ENCODE measurements at regions not wholly inside any gene's neighbourhood (a gene's known extent, or its start where the extent isn't known, plus 50 kb on each side); places are given as distances from the start of the nearest gene placed in this dataset.
"Not testable (repeated sequence)": the region's sequence is repeated elsewhere in the genome, so short reads cannot be mapped to it uniquely, and the experiment has no call there.

- no peaks in the 10 kb centered on the region for H3K36me3 ChIP-seq (ENCODE audit: control insufficient read depth, insufficient read depth, low read length)
- H3K27ac ChIP-seq (ENCODE audit: low read depth, low read length, severe bottlenecking): no peak overlapping the region
- peaks cover 29% of the 10 kb centered on the region for H3K4me1 ChIP-seq (ENCODE audit: control insufficient read depth, insufficient read depth, low read length, poor library complexity, severe bottlenecking)
- 18 to 38% methylated on average over 3 to 4 of the region's 4 CpGs for WGBS, 2 experiments (ENCODE audit: insufficient coverage in 2 of 2)
- no peaks in the 10 kb centered on the region for H3K9me3 ChIP-seq (ENCODE audit: control insufficient read depth, low read length)
- H3K4me3 ChIP-seq (ENCODE audit: extremely low read depth, insufficient read depth, low read length, poor library complexity, severe bottlenecking): no peak overlapping the region
Observed at GRCh38 chr5:126122942-126123341, 300.3 kb upstream of the GRAMD2B start.

DNA sequence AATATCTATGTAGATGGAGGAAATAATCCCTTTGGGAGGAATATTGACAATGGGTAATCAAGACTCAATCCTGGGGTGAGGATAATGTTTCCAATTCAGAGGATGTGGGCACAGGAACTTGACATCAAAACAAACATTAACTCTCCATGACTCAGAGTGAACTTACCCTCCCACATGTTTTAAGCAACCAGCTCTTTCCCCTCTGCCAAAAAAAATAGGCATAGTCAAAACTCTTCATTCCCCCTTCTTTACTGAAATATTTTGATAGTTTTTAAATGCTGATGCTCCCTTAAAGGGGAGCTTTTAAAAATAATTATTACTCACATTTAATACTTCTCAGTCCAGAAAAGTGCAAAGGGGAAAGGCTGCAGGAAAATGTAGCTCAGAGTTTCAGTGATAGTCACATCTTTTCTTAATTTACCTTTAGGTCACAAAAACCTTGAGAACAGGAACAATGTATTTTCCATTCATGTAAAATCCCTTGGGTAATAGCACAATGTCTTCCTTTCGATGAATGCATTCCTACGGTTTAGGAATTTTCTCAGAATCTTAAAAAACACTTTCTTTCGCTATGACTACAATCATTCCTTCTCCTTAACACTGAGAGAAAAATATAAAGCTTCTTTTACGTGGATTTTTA lies 298.4 kb upstream of the GRAMD2B start:
- Histone ChIP-seq H3K4me3 (ENCODE audit: extremely low read depth, insufficient read depth, low read length, poor library complexity, severe bottlenecking) (no peak overlapping the region), H3K36me3 (ENCODE audit: control insufficient read depth, insufficient read depth, low read length) (no peaks in the 10 kb centered on the region), H3K27ac (ENCODE audit: low read depth, low read length, severe bottlenecking) (no peak overlapping the region), H3K4me1 (ENCODE audit: control insufficient read depth, insufficient read depth, low read length, poor library complexity, severe bottlenecking) (peaks cover 29% of the 10 kb centered on the region), H3K9me3 (ENCODE audit: control insufficient read depth, low read length) (no peaks in the 10 kb centered on the region)
- WGBS, 2 experiments (ENCODE audit: insufficient coverage in 2 of 2): 60 to 80% methylated on average over 1 of the region's 4 CpGs

- WGBS, 2 experiments (ENCODE audit: insufficient coverage in 2 of 2): no CpG with 5 or more reads among the region's 2 CpGs
- no peak overlapping the region for H3K27ac ChIP-seq (ENCODE audit: low read depth, low read length, severe bottlenecking)
- no peaks in the 10 kb centered on the region for H3K9me3 ChIP-seq (ENCODE audit: control insufficient read depth, low read length)
- H3K4me1 ChIP-seq (ENCODE audit: control insufficient read depth, insufficient read depth, low read length, poor library complexity, severe bottlenecking): peaks cover 29% of the 10 kb centered on the region
- H3K36me3 ChIP-seq (ENCODE audit: control insufficient read depth, insufficient read depth, low read length): no peaks in the 10 kb centered on the region
- no peak overlapping the region for H3K4me3 ChIP-seq (ENCODE audit: extremely low read depth, insufficient read depth, low read length, poor library complexity, severe bottlenecking)
Observed at GRCh38 chr5:126125407-126125806, 297.8 kb upstream of the GRAMD2B start.

DNA sequence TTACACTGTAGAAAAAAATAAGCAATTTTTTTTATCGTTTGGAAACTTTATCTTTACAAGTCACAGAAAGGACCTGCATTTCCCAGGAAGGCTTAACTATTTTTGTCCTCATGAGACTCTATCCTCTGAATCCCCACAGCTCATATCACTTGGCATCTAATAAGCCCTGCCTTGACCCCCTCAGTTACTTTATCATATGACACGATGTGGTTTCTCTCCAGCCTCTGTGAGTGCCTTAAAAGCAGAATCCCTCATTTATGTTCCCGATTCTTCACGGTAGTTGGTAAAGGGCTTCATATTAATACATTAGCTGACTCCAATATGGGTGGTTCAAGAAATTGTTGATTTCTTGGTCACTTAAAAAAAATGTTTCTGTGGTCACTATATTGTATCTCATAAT lies 296.6 kb upstream of the GRAMD2B start:
- no peaks in the 10 kb centered on the region for H3K9me3 ChIP-seq (ENCODE audit: control insufficient read depth, low read length)
- H3K36me3 ChIP-seq (ENCODE audit: control insufficient read depth, insufficient read depth, low read length): no peaks in the 10 kb centered on the region
- peaks cover 29% of the 10 kb centered on the region for H3K4me1 ChIP-seq (ENCODE audit: control insufficient read depth, insufficient read depth, low read length, poor library complexity, severe bottlenecking)
- no peak overlapping the region for H3K4me3 ChIP-seq (ENCODE audit: extremely low read depth, insufficient read depth, low read length, poor library complexity, severe bottlenecking)
- 85 to 100% methylated on average over 2 of the region's 4 CpGs for WGBS, 2 experiments (ENCODE audit: insufficient coverage in 2 of 2)
- no peak overlapping the region for H3K27ac ChIP-seq (ENCODE audit: low read depth, low read length, severe bottlenecking)

GRCh38 chr5:126127371-126127770 lies 295.8 kb upstream of the GRAMD2B start:
- not testable (repeated sequence) for H3K4me3 ChIP-seq (ENCODE audit: extremely low read depth, insufficient read depth, low read length, poor library complexity, severe bottlenecking); H3K27ac ChIP-seq (ENCODE audit: low read depth, low read length, severe bottlenecking); H3K36me3 ChIP-seq (ENCODE audit: control insufficient read depth, insufficient read depth, low read length); H3K9me3 ChIP-seq (ENCODE audit: control insufficient read depth, low read length)
- WGBS, 2 experiments (ENCODE audit: insufficient coverage in 2 of 2): 80 to 83% methylated on average over 2 of the region's 2 CpGs
- peaks cover 29% of the 10 kb centered on the region for H3K4me1 ChIP-seq (ENCODE audit: control insufficient read depth, insufficient read depth, low read length, poor library complexity, severe bottlenecking)

GRCh38 chr5:126129431-126129830 lies 293.8 kb upstream of the GRAMD2B start:
- Histone ChIP-seq H3K36me3 (ENCODE audit: control insufficient read depth, insufficient read depth, low read length) (no peaks in the 10 kb centered on the region), H3K4me1 (ENCODE audit: control insufficient read depth, insufficient read depth, low read length, poor library complexity, severe bottlenecking) (peaks cover 16% of the 10 kb centered on the region), H3K4me3 (ENCODE audit: extremely low read depth, insufficient read depth, low read length, poor library complexity, severe bottlenecking) (no peak overlapping the region), H3K9me3 (ENCODE audit: control insufficient read depth, low read length) (no peaks in the 10 kb centered on the region), H3K27ac (ENCODE audit: low read depth, low read length, severe bottlenecking) (no peak overlapping the region)
- 100% methylated on average over 1 to 2 of the region's 2 CpGs for WGBS, 2 experiments (ENCODE audit: insufficient coverage in 2 of 2)

GRCh38 chr5:126133424-126133823 lies 289.8 kb upstream of the GRAMD2B start:
- no peak overlapping the region for H3K4me3 ChIP-seq (ENCODE audit: extremely low read depth, insufficient read depth, low read length, poor library complexity, severe bottlenecking)
- no peaks in the 10 kb centered on the region for H3K9me3 ChIP-seq (ENCODE audit: control insufficient read depth, low read length)
- H3K36me3 ChIP-seq (ENCODE audit: control insufficient read depth, insufficient read depth, low read length): no peaks in the 10 kb centered on the region
- H3K27ac ChIP-seq (ENCODE audit: low read depth, low read length, severe bottlenecking): no peak overlapping the region
- peaks cover 14% of the 10 kb centered on the region for H3K4me1 ChIP-seq (ENCODE audit: control insufficient read depth, insufficient read depth, low read length, poor library complexity, severe bottlenecking)
- WGBS, 2 experiments (ENCODE audit: insufficient coverage in 2 of 2): no CpG with 5 or more reads among the region's 1 CpG

- Histone ChIP-seq H3K36me3 (ENCODE audit: control insufficient read depth, insufficient read depth, low read length) (no peaks in the 10 kb centered on the region), H3K27ac (ENCODE audit: low read depth, low read length, severe bottlenecking) (peak overlapping the region; percentile 88), H3K4me1 (ENCODE audit: control insufficient read depth, insufficient read depth, low read length, poor library complexity, severe bottlenecking) (peaks cover 27% of the 10 kb centered on the region), H3K4me3 (ENCODE audit: extremely low read depth, insufficient read depth, low read length, poor library complexity, severe bottlenecking) (no peak overlapping the region), H3K9me3 (ENCODE audit: control insufficient read depth, low read length) (no peaks in the 10 kb centered on the region)
- WGBS, 2 experiments (ENCODE audit: insufficient coverage in 2 of 2): no CpG with 5 or more reads among the region's 2 CpGs
Observed at GRCh38 chr5:126137891-126138280, 285.3 kb upstream of the GRAMD2B start.

- peak overlapping the region; percentile 88 for H3K27ac ChIP-seq (ENCODE audit: low read depth, low read length, severe bottlenecking)
- WGBS, 2 experiments (ENCODE audit: insufficient coverage in 2 of 2): 70% methylated on average over 1 of the region's 3 CpGs; no CpG with 5 or more reads in 1 of the 2 experiments
- peaks cover 27% of the 10 kb centered on the region for H3K4me1 ChIP-seq (ENCODE audit: control insufficient read depth, insufficient read depth, low read length, poor library complexity, severe bottlenecking)
- H3K36me3 ChIP-seq (ENCODE audit: control insufficient read depth, insufficient read depth, low read length): no peaks in the 10 kb centered on the region
- no peak overlapping the region for H3K4me3 ChIP-seq (ENCODE audit: extremely low read depth, insufficient read depth, low read length, poor library complexity, severe bottlenecking)
- H3K9me3 ChIP-seq (ENCODE audit: control insufficient read depth, low read length): no peaks in the 10 kb centered on the region
Observed at GRCh38 chr5:126138281-126138931, 284.8 kb upstream of the GRAMD2B start.

DNA sequence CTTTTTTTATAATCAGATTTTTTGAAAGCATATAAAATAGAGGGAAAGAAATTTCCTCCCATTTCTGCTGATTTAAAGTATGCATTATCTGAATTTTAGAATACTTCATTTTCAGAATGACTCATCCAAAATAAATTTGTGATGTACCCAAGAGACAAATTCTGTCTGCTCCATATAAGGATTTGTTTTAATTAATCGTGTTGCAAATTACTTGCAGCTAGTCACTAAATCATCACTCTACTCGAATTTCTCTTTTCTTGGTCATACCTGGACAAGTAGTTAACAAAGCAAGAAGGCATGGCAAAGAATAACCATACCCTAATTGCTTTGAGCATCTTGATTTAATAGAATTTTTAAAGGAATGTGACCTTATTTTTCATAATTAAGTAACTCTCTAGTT lies 284.1 kb upstream of the GRAMD2B start:
- H3K36me3 ChIP-seq (ENCODE audit: control insufficient read depth, insufficient read depth, low read length): no peaks in the 10 kb centered on the region
- H3K9me3 ChIP-seq (ENCODE audit: control insufficient read depth, low read length): no peaks in the 10 kb centered on the region
- H3K27ac ChIP-seq (ENCODE audit: low read depth, low read length, severe bottlenecking): peak overlapping the region; percentile 88
- WGBS, 2 experiments (ENCODE audit: insufficient coverage in 2 of 2): no CpG with 5 or more reads among the region's 2 CpGs
- H3K4me3 ChIP-seq (ENCODE audit: extremely low read depth, insufficient read depth, low read length, poor library complexity, severe bottlenecking): no peak overlapping the region
- H3K4me1 ChIP-seq (ENCODE audit: control insufficient read depth, insufficient read depth, low read length, poor library complexity, severe bottlenecking): peaks cover 27% of the 10 kb centered on the region

- Histone ChIP-seq H3K4me3 (ENCODE audit: extremely low read depth, insufficient read depth, low read length, poor library complexity, severe bottlenecking) (no peak overlapping the region), H3K27ac (ENCODE audit: low read depth, low read length, severe bottlenecking) (peak overlapping the region; percentile 88), H3K4me1 (ENCODE audit: control insufficient read depth, insufficient read depth, low read length, poor library complexity, severe bottlenecking) (peaks cover 27% of the 10 kb centered on the region), H3K36me3 (ENCODE audit: control insufficient read depth, insufficient read depth, low read length) (no peaks in the 10 kb centered on the region), H3K9me3 (ENCODE audit: control insufficient read depth, low read length) (no peaks in the 10 kb centered on the region)
- WGBS, 2 experiments (ENCODE audit: insufficient coverage in 2 of 2): 19% methylated on average over 3 of the region's 5 CpGs; no CpG with 5 or more reads in 1 of the 2 experiments
Observed at GRCh38 chr5:126139773-126140172, 283.4 kb upstream of the GRAMD2B start.

Data from mesodermal cell (in vitro differentiated cells).